ENCODE measurements at regions not wholly inside any gene's neighbourhood (a gene's known extent, or its start where the extent isn't known, plus 50 kb on each side); places are given as distances from the start of the nearest gene placed in this dataset.
"Not testable (repeated sequence)": the region's sequence is repeated elsewhere in the genome, so short reads cannot be mapped to it uniquely, and the experiment has no call there.

DNA sequence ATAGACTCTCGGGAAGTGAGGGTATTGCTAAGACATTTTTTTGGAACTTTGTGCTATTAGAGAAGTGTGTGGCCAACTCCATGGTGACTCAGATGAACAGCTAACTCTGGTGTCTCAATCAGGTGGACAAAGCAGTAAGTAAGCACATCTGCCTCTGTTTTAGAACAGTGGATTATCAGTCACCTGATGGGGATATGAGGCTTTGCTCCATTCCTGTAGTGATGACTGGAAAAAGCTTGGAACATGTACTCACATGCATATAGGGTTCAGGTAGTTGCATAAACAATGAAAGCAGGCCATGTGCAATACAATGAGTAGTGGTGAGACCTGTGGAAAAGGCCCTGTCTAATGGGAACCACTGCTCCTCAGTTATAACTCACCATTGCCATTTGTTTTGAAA lies 168.2 kb upstream of the FBN2 start:
- intact Hi-C loops (cut with DNase I), result no loop called here
- ATAC-seq (no peak), DNase-seq (no peak)

DNA sequence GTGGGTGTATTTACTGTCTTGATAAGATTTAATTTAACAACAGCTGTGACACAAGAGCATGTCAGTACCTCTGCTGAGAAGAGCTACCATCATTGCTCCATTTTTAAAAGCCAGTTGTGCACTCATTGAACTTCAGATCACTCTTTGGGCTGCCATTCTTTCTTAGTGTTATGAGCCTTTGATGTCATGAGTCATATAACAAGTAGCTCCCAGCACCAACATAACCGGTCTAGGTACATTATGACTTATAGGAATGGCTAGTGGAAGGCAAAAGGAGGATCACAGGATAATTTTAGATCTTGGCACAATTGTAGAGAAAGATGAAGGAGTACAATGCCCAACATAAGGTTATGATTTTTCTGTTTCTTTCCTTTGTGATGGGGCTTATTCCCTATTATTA lies 170.8 kb upstream of the FBN2 start:
- intact Hi-C loops (cut with DNase I), result no loop called here
- ATAC-seq, result no peak

DNA sequence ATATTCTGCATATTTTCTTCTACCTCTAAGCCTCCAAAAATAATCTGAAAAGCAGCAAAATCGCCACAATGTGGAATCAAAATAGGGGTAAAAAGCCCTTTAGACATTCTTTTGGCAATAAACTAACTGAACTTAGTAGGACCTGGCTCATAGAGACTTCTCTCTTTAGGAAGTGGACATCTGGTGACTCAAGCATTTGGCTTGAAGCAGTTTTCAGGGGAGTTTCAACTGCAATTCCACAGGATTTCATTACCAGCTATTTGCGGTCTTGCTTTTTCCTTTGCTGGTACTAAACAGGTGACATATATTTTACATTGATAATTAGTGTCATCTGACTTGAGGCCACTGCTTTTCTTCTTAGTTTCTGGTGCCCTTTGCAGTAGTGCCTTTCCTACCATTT lies 173.2 kb upstream of the FBN2 start:
- intact Hi-C loops (cut with DNase I), result no loop called here
- ATAC-seq, result no peak
- DNase-seq, result no peak

More for the DNA sequence above, 170.8 kb upstream of the FBN2 start:
- DNase-seq, result no peak

DNA sequence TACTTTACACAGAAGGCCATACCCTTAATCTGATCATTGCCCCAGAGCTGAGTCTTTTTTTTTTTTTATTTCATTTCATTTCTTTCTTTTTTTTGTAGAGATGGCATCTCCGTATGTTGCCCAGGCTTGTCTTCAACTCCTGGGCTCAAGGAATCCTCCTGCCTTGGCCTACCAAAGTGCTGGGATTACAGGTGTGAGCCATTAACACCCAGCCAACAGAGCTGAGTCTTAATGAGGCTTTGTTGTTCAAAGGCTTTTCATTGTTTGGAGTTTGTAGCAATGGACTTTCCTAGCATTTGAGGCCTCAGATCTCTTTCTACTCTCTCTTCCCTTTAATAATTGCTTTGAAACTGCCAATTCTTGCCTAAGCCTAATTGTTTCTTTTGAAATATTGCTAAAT lies 176.5 kb upstream of the FBN2 start:
- DNase-seq (no peak), ATAC-seq (no peak)
- intact Hi-C loops (cut with DNase I), result no loop called here

DNA sequence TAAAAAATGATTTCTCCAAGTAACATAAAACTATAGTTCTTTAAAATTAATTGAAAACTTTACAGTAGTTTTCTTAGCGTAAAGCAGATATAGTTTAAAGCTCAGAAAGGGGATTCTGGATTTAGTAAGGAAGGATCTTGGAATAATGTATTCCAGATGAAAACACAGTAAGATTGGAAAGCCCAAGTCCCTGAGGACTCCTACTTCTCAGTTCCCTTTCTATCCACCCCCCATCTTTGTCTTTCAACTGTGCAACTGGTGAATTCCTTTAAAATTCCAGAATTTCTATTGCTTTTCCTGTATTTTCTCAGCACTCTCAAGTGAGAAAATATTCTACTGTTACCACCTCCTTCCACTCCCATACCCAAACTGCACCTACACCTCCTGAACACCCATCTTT lies 184.5 kb upstream of the FBN2 start:
- ATAC-seq (no peak), DNase-seq (no peak)
- intact Hi-C loops (cut with DNase I), result no loop called here

DNA sequence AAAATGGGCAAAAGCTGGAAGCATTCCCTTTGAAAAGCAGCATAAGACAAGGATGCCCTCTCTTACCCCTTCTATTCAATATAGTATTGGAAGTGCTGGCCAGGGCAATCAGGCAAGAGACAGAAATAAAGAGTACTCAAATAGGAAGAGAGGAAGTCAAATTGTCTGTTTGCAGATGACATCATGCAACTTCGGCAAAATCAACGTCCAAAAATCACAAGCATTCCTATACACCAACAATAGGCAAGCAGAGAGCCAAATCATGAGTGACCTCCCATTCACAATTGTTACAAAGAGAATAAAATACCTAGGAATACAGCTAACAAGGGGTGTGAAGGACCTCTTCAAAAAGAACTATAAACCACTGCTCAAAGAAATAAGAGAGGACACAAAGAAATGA lies 192.0 kb upstream of the FBN2 start:
- ATAC-seq; DNase-seq; intact Hi-C loops (cut with DNase I): not testable (repeated sequence)

DNA sequence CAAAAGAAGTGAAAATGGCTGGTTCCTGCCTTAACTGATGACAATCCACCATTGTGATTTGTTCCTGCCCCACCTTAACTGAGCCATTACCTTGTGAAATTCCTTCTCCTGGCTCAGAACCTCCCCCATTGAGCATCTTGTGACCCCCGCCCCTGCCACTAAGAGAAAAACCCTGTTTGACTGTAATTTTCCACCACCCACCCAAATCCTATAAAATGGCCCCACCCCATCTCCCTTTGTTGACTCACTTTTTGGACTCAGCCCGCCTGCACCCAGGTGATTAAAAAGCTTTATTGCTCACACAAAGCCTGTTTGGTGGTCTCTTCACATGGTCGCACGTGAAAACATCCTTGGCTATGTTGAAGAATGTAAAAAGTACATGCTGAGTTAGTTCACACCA lies 197.6 kb upstream of the FBN2 start:
- ATAC-seq; DNase-seq; intact Hi-C loops (cut with DNase I): not testable (repeated sequence)

DNA sequence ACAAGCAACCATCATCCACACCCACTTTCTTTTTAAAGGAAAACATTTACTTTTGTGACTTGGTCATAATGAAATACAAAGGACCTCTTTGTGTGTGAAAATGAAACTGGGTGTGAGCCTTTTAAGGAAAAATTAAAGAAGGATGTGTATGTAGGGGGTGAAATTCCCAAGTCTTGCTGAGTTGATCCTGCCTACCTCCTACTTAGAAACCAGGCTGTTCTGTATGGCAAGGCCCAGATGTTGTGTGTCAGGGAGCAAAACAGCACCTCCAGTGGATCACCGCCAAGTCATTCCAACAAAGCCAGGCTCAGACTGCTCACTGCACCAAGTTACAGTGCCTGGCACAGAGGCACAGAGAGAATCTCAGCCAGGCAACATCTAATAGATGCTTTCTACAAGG lies 198.5 kb upstream of the FBN2 start:
- intact Hi-C loops (cut with DNase I), result no loop called here
- DNase-seq (peak; percentile 28), ATAC-seq (peak in 1 of 2 donors; percentile 79)

DNA sequence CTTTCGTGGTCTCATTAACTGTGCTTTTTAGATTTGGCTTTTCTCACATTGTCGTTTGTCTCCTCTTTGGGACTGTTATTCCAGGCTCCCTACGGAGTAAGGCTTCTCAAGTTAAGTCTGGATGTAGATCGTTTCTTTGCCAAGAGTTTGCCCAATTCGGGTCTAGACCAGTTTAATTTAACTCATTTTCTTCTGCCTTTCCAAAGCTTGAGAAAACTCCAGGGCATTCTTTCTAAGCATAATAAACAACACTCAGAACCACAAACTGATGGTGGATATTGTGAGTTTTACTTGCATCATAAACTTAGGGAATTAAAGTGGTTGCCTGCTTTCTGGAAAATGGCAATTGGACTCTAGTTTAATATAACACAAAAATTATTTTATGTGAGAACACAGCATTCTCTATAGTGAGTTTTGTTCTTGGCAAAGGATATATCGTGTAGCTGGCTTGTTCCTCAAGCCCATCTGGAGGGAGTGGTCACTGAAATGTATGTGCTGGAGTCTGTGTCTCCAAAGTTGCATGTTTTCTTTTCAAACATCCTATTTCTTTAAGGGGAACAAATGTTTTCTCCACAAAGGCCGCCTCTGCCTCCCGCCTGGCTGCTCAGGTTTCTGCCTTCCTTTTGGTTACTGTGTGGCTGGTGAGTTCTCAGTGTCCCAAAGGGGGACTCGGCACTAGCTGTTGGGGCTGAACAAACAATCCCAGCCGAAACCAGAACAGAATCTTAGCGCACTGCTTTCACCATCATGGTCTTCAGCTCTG lies 211.3 kb upstream of the FBN2 start:
- DNase-seq (no peak), ATAC-seq (no peak)
- intact Hi-C loops (cut with DNase I), result no loop called here

DNA sequence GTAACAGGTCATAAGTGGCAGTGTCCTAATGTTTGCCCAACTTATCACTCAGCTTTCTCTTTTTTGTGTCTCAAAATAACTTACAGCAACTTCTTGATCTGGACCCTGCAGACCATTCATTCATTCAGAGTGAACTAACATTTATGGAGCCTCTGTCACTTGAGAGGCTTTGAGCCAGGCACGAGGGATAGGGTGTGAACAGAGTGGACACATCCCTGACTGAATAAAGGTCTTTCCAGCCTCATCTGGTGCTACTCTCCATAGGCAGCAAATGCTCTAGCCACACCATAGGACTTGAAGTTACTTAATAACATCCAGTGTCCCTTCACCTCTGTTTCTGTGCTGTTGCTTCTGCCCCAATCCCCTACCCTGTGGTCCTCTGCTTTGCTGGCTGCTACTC lies 212.1 kb upstream of the FBN2 start:
- no peak for ATAC-seq
- no peak for DNase-seq
- intact Hi-C loops (cut with DNase I), result no loop called here

DNA sequence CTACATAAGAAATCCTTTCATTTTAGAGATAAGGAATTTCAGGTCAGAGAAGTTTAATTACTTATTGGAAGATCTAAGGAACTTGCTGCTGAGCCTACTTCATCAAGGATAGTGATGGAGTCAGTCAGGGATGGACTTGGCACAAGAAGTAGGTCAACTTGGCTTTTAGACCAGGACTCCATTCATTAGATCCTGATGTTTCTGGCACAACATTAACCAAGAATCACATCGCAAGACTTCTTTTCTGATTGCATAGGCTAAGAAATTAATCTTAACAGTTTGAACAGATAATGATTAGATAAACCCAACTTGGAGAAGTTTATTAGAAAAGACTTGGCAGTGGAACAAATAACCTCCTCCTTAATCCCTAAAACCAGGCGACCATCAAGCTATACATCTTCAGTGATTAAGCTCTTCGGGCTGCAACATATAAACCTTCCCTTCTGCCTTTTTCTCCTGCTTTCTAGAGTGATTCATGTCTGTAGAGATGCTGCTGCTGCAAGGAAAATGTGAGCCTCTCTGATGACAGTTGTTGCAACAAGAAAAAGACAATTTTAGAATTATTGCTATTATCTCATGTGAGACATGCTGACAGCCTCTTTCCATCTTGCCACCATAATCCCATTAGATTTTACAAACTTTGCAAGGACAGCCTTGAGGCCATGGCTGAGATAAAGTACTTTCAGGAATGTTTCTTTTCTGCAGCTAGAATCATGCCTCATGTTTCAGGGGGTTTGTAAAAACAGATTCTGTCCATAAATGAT lies 207.9 kb upstream of the SLC27A6 start:
- DNase-seq (no peak), ATAC-seq (no peak)
- intact Hi-C loops (cut with DNase I), result no loop called here

DNA sequence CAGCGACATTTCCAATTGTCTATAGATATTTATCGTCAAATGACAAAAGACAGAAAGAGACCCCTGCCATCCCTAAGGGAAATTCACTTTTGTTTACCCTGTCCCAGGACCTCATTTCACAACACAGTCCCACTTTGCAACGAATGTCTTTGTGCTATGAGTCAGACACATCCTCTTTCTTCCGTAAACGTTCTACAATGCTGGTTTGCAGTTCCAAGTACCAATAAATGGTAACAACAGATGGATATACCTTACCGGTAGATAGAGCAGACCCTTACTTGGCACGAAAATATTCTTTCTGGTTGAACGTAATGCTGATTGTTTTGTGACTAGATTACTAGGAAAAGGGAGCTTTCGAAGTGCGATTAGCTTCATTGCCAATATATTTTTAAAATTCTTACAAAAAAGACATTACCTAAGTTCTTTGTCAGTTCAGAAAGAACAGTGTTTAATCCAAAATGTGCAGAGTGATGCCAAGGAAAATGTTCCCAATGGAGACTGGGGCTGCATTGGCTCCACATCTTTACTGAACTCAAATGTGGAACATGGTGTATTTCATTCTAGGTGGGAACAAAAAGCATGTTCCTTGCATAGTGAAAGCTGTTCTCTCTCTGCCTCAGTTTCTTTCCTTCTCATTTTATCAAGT lies 202.5 kb upstream of the SLC27A6 start:
- DNase-seq (no peak), ATAC-seq (no peak)

DNA sequence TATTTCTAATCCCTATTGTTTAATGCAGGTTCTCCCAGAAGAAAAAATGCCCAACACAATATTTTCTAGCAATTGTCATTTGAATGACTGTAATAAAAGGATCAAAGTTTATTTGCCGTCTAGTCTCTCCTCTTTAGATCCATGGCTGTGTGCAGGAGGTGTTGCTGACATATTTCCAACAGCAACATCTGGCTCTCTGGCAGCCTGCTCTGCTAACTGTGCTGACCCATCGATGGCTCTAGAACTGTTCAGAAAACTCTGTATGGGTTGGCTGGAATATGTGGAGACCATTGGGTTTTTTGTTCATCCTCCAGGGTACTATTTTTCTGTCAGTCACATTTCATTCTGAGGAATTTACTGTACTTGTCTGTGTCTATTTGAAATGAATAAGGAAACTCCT lies 202.0 kb upstream of the SLC27A6 start:
- intact Hi-C loops (cut with DNase I), result no loop called here
- peak in 1 of 2 donors; percentile 73 for ATAC-seq
- DNase-seq, result no peak

More for the DNA sequence above, 202.5 kb upstream of the SLC27A6 start:
- intact Hi-C loops (cut with DNase I), result no loop called here

DNA sequence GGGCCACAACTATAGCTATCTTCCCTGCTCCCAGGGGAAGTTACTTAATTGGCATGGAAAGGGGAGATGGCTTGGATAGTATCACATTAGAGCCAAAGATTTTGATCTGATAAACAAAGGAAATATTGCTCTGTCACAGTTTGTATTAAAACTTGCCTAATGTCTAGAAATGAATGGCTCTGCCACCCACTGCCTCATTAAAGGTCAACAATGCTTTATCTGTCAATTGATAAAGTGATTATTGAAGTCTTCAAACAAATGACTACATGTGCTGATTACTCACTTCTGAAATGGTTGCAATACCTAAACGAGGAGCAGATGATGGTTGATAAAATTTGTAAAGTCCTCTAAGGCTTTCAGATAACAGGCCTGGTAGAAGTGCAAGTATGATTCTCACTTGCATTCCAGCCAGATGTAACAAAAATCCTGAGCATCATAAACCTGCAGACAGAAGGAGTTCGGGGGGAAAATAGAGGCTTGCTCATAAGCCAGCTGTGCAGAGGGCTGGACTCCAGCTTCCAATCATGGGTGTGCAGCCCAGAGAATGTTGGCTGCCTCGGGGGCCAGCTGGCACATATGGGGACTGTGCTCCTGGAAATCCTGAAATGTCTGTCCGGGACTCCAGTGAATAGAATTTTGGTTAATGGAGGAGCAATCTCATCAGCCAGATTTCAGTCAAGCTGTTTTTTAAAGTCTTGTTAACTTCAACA lies 200.5 kb upstream of the SLC27A6 start:
- intact Hi-C loops (cut with DNase I), result no loop called here
- peak; percentile 32 for DNase-seq
- ATAC-seq, result peak in 1 of 2 donors; percentile 75

DNA sequence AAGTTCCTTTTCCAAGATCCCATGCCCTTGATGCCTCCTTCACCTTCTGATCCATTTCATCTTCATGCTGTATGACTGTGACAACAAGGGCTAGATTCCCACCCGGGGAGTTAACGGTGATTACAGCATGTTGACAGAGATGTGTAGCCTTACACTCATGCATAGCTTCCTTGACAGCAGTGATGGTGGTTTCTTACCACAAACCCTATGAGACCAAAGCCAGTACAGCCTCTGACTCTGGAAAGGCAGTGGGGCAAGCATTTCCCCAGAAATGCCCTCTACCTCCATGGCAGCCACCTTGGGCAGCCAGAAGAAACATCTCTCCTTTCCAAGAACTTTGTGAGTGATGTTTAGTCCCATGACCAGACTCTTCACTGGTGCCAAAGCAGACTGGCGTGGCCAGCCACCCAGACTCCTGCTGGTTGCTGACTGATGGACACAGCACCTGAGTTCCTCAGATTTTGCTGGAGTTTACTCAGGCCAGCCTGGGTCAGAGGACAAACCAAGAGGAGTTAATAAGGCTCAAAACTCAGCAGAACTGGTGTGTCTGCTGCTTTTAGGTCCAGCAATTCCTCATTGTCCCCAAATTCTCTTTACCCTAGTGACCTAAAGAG lies 199.7 kb upstream of the SLC27A6 start:
- DNase-seq, result no peak
- ATAC-seq, result no peak
- intact Hi-C loops (cut with DNase I), result no loop called here

DNA sequence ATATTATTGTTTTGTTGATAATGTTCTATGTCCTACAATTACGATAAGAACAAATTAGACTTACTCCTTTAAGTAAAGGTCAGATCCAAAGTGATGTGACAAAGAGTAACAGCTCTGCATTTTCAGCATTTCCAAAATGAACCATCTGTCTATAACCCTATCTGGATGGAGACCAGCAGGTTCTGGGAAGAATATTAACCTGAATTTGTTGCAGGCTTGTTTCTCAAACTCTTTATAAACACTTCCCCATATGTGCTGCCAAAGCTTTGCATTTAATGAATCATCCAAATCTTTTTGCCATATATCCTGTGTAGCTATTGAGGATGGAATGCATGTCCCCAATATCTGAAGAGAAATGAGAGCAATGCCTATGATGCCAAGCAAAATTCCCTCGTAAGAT lies 198.9 kb upstream of the SLC27A6 start:
- intact Hi-C loops (cut with DNase I), result no loop called here
- no peak for DNase-seq
- ATAC-seq, result no peak

DNA sequence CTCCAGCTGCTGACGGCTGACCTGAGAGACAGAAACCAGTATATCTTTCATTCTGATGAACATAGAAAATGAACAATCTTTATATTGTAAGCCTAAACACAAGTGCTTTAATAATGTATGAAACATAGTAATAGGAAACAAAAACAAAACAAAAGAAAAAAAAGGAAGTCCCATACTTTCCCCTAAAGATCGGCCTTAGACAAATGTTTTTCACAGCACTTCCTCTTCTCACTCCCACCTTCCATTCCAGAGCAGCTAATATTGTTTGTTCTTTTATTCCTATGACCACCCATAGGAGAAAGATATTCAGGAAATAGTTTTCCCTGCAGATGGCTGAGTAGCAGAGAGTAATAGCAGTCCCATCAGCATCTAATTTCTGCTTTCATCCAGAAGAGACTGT lies 194.4 kb upstream of the SLC27A6 start:
- intact Hi-C loops (cut with DNase I), result no loop called here
- ATAC-seq (no peak), DNase-seq (no peak)

DNA sequence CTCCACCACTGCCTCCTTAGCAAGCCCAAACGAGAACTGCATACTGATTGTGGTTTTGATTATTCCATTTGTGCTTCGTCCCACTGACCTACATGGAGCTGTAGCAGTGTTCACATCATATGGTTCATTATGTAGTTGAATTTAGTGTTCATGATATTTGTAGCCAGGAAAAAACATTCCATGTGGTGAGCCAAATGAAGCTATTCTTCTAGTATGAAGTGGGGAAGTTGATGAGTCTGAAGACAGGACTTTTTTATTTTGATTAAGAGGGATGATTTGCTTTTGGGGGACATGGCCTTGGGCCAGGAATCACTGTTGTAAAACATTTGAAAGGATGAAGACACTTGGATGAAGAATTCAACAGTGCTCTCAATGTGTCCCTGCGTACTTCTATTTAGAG lies 192.9 kb upstream of the SLC27A6 start:
- no peak for ATAC-seq
- intact Hi-C loops (cut with DNase I), result no loop called here
- DNase-seq, result no peak

DNA sequence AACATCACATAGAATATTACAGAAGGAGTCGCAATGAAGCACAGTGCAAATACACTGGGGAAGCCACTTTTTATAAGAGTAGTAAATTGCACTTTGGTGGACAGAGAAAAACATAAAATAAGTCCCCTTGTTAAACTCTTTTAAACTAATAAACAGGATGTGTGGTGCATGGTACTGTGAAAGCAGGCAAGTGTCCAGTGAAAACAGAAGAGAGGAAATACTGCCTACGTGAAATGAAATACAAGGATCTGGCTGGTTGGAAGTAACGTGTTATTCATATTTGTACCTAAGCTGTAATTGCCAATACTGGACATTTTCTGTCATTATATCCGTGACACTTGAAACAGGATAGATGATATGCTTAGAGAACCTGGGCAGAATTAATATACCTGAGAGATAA lies 191.9 kb upstream of the SLC27A6 start:
- intact Hi-C loops (cut with DNase I), result no loop called here
- no peak for ATAC-seq
- DNase-seq, result no peak
